K562 (cell line): ENCODE measurements at regions not wholly inside any gene's neighbourhood (a gene's known extent, or its start where the extent isn't known, plus 50 kb on each side); places are given as distances from the start of the nearest gene placed in this dataset.

Experiments used
- ATAC-seq: fragments of 200-7000 bp; cut with Tn5 transposase; 3 replicates; pipeline ENCODE4 v1.9.1; 2020; ENCODE audit warnings: moderate library complexity
- BruUV-seq: library from RNA; stranded (reverse); fragments of 400-500 nt; replicated peaks from 2 replicates; lab custom pipeline; 2021; lab: Mats Ljungman, UMichigan
- CTCF ChIA-PET: fragments of 300-600 bp; formaldehyde crosslinking; extraction: SDS; loops from one replicate; lab custom pipeline; 2021; ENCODE audit warnings: low intra/inter-chr PET ratio; lab: Yijun Ruan, JAX
- POLR2A ChIA-PET: fragments of 300-600, 350-650 bp; sonication (Branson Sonifier 250); formaldehyde crosslinking; extraction: SDS; loops from one replicate; lab custom pipeline; 2021; ENCODE audit warnings: antibody characterized with exemption, inconsistent platforms; lab: Yijun Ruan, JAX
- DNase-seq, 4 experiments: peaks; one replicate each; pipeline versions ENCODE4 v3.0.0 to v3.0.0-alpha.2; 2011 to 2018; ENCODE audit warnings: low spot score in 3 of 4, mixed read lengths in 3 of 4; ENCODE audit errors: extremely low read depth in 1 of 4
- FAIRE-seq: peaks from 2 replicates; lab custom pipeline; 2011; peaks lifted over from hg19 to GRCh38; lab: Jason Lieb, UNC
- H2AFZ ChIP-seq: 2 replicates; pipeline ENCODE4 v1.6.0; 2011; ENCODE audit warnings: low read depth, low read length, control low read depth, inconsistent platforms
- H3K27ac ChIP-seq: fragments of 200-600 bp; 3 replicates; pipeline ENCODE4 v1.8.0; 2011; ENCODE audit warnings: low read depth, mild to moderate bottlenecking, control low read depth, inconsistent platforms, low read length, moderate library complexity, mixed read lengths; ENCODE audit errors: extremely low read depth
- H3K27me3 ChIP-seq, 2 experiments: fragments of 300-600 bp in 1 of 2; 2 replicates in 1 of 2; 3 replicates in 1 of 2; pipeline versions ENCODE4 v1.6.0 to v1.8.0; 2011; ENCODE audit warnings: inconsistent platforms in 2 of 2, low read length in 2 of 2, mild to moderate bottlenecking in 1 of 2, mixed read lengths in 1 of 2, moderate library complexity in 1 of 2; ENCODE audit not compliant: control insufficient read depth in 2 of 2, insufficient read depth in 2 of 2
- H3K36me3 ChIP-seq: fragments of 300-600 bp; 3 replicates; pipeline ENCODE4 v1.8.0; 2011; ENCODE audit warnings: mild to moderate bottlenecking, low read length, inconsistent platforms; ENCODE audit not compliant: control insufficient read depth, insufficient read depth
- H3K4me1 ChIP-seq, 2 experiments: fragments of 200-600 bp in 1 of 2; replicated peaks in 1 of 2; 2 replicates in 1 of 2; 3 replicates in 1 of 2; pipeline versions ENCODE4 v1.5.1 to v1.8.0; 2011; ENCODE audit warnings: inconsistent platforms in 2 of 2, low read length in 2 of 2, mild to moderate bottlenecking in 1 of 2, mixed read lengths in 1 of 2, moderate library complexity in 1 of 2; ENCODE audit not compliant: control insufficient read depth in 2 of 2, insufficient read depth in 2 of 2
- H3K4me2 ChIP-seq: 2 replicates; pipeline ENCODE4 v1.6.1; 2011; ENCODE audit warnings: low read length, control low read depth, inconsistent platforms, mixed read lengths; ENCODE audit not compliant: insufficient read depth
- H3K4me3 ChIP-seq: fragments of 200-600 bp; sonication (generic), shearing (Covaris generic); 2 replicates; pipeline ENCODE4 v1.5.1; 2016; ENCODE audit warnings: control low read depth, inconsistent platforms
- H3K79me2 ChIP-seq: fragments of 200-600 bp; 3 replicates; pipeline ENCODE4 v1.8.0; 2011; ENCODE audit warnings: low read length, inconsistent platforms; ENCODE audit not compliant: control insufficient read depth, insufficient read depth
- H3K9ac ChIP-seq, 2 experiments: 2 replicates each; pipeline versions ENCODE4 v1.6.0 to v1.6.1; 2011; ENCODE audit warnings: low read depth in 2 of 2, low read length in 2 of 2, control low read depth in 1 of 2, inconsistent platforms in 1 of 2, mild to moderate bottlenecking in 1 of 2, mixed read lengths in 1 of 2; ENCODE audit not compliant: insufficient read depth in 1 of 2
- H3K9me1 ChIP-seq: one replicate; pipeline ENCODE4 v1.6.0; 2011; ENCODE audit warnings: inconsistent platforms, mild to moderate bottlenecking, low read length, moderate library complexity; ENCODE audit not compliant: control insufficient read depth, insufficient read depth
- H3K9me3 ChIP-seq: replicated peaks from 2 replicates; pipeline ENCODE4 v1.5.1; 2011; ENCODE audit warnings: low read depth, low read length, inconsistent platforms; ENCODE audit not compliant: control insufficient read depth, insufficient read depth
- H4K20me1 ChIP-seq: replicated peaks from 2 replicates; pipeline ENCODE4 v1.6.1; 2011; ENCODE audit warnings: low read length, inconsistent platforms, mixed read lengths; ENCODE audit not compliant: control insufficient read depth, insufficient read depth
- ADNP ChIP-seq: fragments of 200-800 bp; sonication (Bioruptor generic); IDR thresholded peaks from 2 replicates; pipeline ENCODE4 v1.6.1; 2016; ENCODE audit warnings: missing genetic modification characterization, missing compliant biosample characterization
- ATF7 ChIP-seq: fragments of 450-650 bp; IDR thresholded peaks from 2 replicates; pipeline ENCODE4 v1.7.1; 2014; ENCODE audit warnings: mild to moderate bottlenecking, moderate library complexity
- CBFA2T2 ChIP-seq: fragments of 450-650 bp; conservative IDR thresholded peaks from 2 replicates; pipeline ENCODE4 v1.6.1; 2017; ENCODE audit warnings: mild to moderate bottlenecking
- CCNT2 ChIP-seq: IDR thresholded peaks from 2 replicates; pipeline ENCODE4 v1.6.1; 2011; ENCODE audit warnings: borderline replicate concordance, low read depth, mild to moderate bottlenecking, moderate library complexity, mixed read lengths, low read length; ENCODE audit not compliant: insufficient read length; ENCODE audit errors: extremely low read depth
- GATA2 ChIP-seq: sonication (generic); formaldehyde crosslinking; IDR thresholded peaks from 2 replicates; pipeline ENCODE4 v1.4.0; 2020; ENCODE audit warnings: mild to moderate bottlenecking, missing genetic modification reagents
- GATAD2B ChIP-seq: fragments of 450-650 bp; IDR thresholded peaks from 2 replicates; pipeline ENCODE4 v1.6.1; 2017; ENCODE audit warnings: mild to moderate bottlenecking, borderline replicate concordance
- PRPF4 ChIP-seq: fragments of 200-400 bp; formaldehyde crosslinking; IDR thresholded peaks from one replicate; pipeline ENCODE4 v1.6.1; 2017; ENCODE audit warnings: low read length, low read depth, mild to moderate bottlenecking; ENCODE audit not compliant: insufficient read depth, poor library complexity, severe bottlenecking
- RBM17 ChIP-seq: fragments of 200-400 bp; formaldehyde crosslinking; IDR thresholded peaks from 2 replicates; pipeline ENCODE4 v1.6.1; 2017; ENCODE audit warnings: low read depth, mild to moderate bottlenecking, low read length, borderline replicate concordance
- RBM25 ChIP-seq: fragments of 200-400 bp; formaldehyde crosslinking; IDR thresholded peaks from 2 replicates; pipeline ENCODE4 v1.6.1; 2018; ENCODE audit warnings: low read length, low read depth, moderate library complexity; ENCODE audit not compliant: severe bottlenecking
- SNRNP70 ChIP-seq: fragments of 200-400 bp; formaldehyde crosslinking; optimal IDR thresholded peaks from 2 replicates; pipeline ENCODE3; 2017; ENCODE audit warnings: low read depth, low read length
- SREBF1 ChIP-seq: fragments of 150-350 bp; IDR thresholded peaks from 2 replicates; pipeline ENCODE4 v1.6.1; 2014; ENCODE audit warnings: antibody characterized with exemption, low read depth, low read length, borderline replicate concordance
- TAL1 ChIP-seq: fragments of 450-650 bp; IDR thresholded peaks from 2 replicates; pipeline ENCODE4 v1.6.1; 2016; ENCODE audit warnings: mild to moderate bottlenecking
- TCF3 ChIP-seq: sonication (generic); formaldehyde crosslinking; IDR thresholded peaks from 2 replicates; pipeline ENCODE4 v1.4.0; 2020; ENCODE audit warnings: mild to moderate bottlenecking, missing genetic modification reagents
- ZFX ChIP-seq: sonication (generic); formaldehyde crosslinking; IDR thresholded peaks from 2 replicates; pipeline ENCODE4 v1.8.0; 2022; ENCODE audit warnings: mild to moderate bottlenecking, missing genetic modification reagents, moderate library complexity
- WGBS: fragments of 100-300 bp; shearing (Covaris generic); methylation state at CpG from one replicate; pipeline ENCODE4 v1.1.6; 2016; ENCODE audit warnings: low coverage, mixed read lengths; ENCODE audit not compliant: insufficient coverage; ENCODE audit errors: missing lambda C conversion rate; 5-methylcytosine and 5-hydroxymethylcytosine counted together
- in situ Hi-C: fragments of 300-500 bp; cut with MboI; formaldehyde crosslinking; loops from 4 replicates; pipeline ENCODE4 v1.15.0; 2018; ENCODE audit warnings: inconsistent platforms, mixed read lengths
- intact Hi-C: fragments of 100-400 bp; cut with micrococcal nuclease; formaldehyde crosslinking; loops from 2 replicates; pipeline ENCODE4 v1.14.2; 2022
- TF ChIP-seq, protein P1 (sequence below), 2 experiments: fragments of 450-650 bp in 1 of 2; sonication (generic) in 1 of 2; formaldehyde crosslinking in 1 of 2; IDR thresholded peaks; 2 replicates each; pipeline versions ENCODE4 v1.7.1 to v1.9.0; 2016 to 2022; ENCODE audit warnings: inconsistent platforms in 1 of 2, mild to moderate bottlenecking in 1 of 2, missing genetic modification reagents in 1 of 2

GRCh38 chr2:41920181-41920580 is 127.6 kb upstream of the PKDCC start:
- WGBS = 2% methylated on average over 3 of the region's 3 CpGs
- intact Hi-C loops (no loop called here), in situ Hi-C loops (no loop called here)
- ATAC-seq (no peak), DNase-seq (peak in 2 of 4 experiments; percentile 24 to 30), FAIRE-seq (no peak)
- Histone ChIP-seq H3K27me3 (no peaks in the 10 kb centered on the region; a peak in 2 of 5 replicates), H3K27ac (no peak overlapping the region), H3K79me2 (no peaks in the 10 kb centered on the region), H3K4me3 (no peak overlapping the region), H3K4me2 (no peak overlapping the region), H3K4me1 (no peaks in the 10 kb centered on the region), H3K9me3 (no peaks in the 10 kb centered on the region), H3K36me3 (no peaks in the 10 kb centered on the region), H2AFZ (no peak overlapping the region), H4K20me1 (no peaks in the 10 kb centered on the region), H3K9me1 (no peaks in the 10 kb centered on the region), H3K9ac (no peak overlapping the region)
- BruUV-seq = no TSS peak
- CTCF ChIA-PET = no interaction called here
- POLR2A ChIA-PET = interaction anchor here (0.6 to 1.5 kb wide), 4 partner anchors 12 to 157 kb away, joined by 3 read pairs; no protein-coding TSS in a partner anchor
- peak; percentile 80 for TF ChIP-seq ZFX (CRISPR knock-in tag)
- 0 out of 2 replicates have a peak, but pooled peaks have one; percentile 33 for TF ChIP-seq ADNP (tag)
- peak; percentile 33; the same call in 1 of the 2 replicates for TF ChIP-seq CBFA2T2
- TF ChIP-seq, protein P1, sequence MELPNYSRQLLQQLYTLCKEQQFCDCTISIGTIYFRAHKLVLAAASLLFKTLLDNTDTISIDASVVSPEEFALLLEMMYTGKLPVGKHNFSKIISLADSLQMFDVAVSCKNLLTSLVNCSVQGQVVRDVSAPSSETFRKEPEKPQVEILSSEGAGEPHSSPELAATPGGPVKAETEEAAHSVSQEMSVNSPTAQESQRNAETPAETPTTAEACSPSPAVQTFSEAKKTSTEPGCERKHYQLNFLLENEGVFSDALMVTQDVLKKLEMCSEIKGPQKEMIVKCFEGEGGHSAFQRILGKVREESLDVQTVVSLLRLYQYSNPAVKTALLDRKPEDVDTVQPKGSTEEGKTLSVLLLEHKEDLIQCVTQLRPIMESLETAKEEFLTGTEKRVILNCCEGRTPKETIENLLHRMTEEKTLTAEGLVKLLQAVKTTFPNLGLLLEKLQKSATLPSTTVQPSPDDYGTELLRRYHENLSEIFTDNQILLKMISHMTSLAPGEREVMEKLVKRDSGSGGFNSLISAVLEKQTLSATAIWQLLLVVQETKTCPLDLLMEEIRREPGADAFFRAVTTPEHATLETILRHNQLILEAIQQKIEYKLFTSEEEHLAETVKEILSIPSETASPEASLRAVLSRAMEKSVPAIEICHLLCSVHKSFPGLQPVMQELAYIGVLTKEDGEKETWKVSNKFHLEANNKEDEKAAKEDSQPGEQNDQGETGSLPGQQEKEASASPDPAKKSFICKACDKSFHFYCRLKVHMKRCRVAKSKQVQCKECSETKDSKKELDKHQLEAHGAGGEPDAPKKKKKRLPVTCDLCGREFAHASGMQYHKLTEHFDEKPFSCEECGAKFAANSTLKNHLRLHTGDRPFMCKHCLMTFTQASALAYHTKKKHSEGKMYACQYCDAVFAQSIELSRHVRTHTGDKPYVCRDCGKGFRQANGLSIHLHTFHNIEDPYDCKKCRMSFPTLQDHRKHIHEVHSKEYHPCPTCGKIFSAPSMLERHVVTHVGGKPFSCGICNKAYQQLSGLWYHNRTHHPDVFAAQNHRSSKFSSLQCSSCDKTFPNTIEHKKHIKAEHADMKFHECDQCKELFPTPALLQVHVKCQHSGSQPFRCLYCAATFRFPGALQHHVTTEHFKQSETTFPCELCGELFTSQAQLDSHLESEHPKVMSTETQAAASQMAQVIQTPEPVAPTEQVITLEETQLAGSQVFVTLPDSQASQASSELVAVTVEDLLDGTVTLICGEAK (IDR thresholded peaks at IDR 0.05) = peak; percentile 83
- TF ChIP-seq, protein P1 (CRISPR knock-in tag; IDR thresholded peaks at IDR 0.05) = peak; percentile 92
- TF ChIP-seq TCF3 = peak; percentile 67
- TF ChIP-seq PRPF4 = no peak
- no peak for TF ChIP-seq SREBF1
- no peak for TF ChIP-seq RBM17
- TF ChIP-seq GATAD2B = no peak
- TF ChIP-seq ATF7 = 0 out of 2 replicates have a peak, but pooled peaks have one; percentile 20
- TF ChIP-seq GATA2 (CRISPR knock-in tag) = peak; percentile 37; the same call in 1 of the 2 replicates
- no peak for TF ChIP-seq CCNT2
- no peak for TF ChIP-seq SNRNP70
- TF ChIP-seq TAL1 = 0 out of 2 replicates have a peak, but pooled peaks have one; percentile 12
- TF ChIP-seq RBM25 = peak; percentile 47
